Naive thymus-derived CD8-positive, alpha-beta T cell (primary cell): ENCODE measurements at regions not wholly inside any gene's neighbourhood (a gene's known extent, or its start where the extent isn't known, plus 50 kb on each side); places are given as distances from the start of the nearest gene placed in this dataset.

Experiments
- ATAC-seq, 2 donors: fragments of 150-1000 bp; cut with Tn5 transposase in 1 of 2; sonication (Bioruptor Pico), chemical (Tn5 transposase) in 1 of 2; 1 replicate in 1 of 2; 2 replicates in 1 of 2; pipeline ENCODE4 v1.10.0; 2021; ENCODE audit warnings: mild to moderate bottlenecking in 2 of 2, moderate library complexity in 2 of 2
- POLR2A ChIA-PET: fragments of 350-600 bp; sonication (Branson Sonifier 250); formaldehyde crosslinking; loops from one replicate; lab custom pipeline; 2021; ENCODE audit warnings: antibody characterized with exemption; lab: Charles Lee
- DNase-seq, 10 donors: peaks; one replicate each; pipeline versions ENCODE4 v3.0.0 to v3.0.0-alpha.2; 2020 to 2022
- H3K27ac Mint-ChIP-seq, 10 donors: one replicate each; pipeline ENCODE4 v1.8.0; 2020 to 2022; ENCODE audit warnings: mild to moderate bottlenecking in 10 of 10, mixed read lengths in 10 of 10, moderate library complexity in 4 of 10, inconsistent platforms in 1 of 10
- H3K27me3 Mint-ChIP-seq, 5 donors: one replicate each; pipeline ENCODE4 v1.8.0; 2021 to 2022; ENCODE audit warnings: mixed read lengths in 5 of 5
- H3K36me3 Mint-ChIP-seq, 3 donors: one replicate each; pipeline ENCODE4 v1.8.0; 2020 to 2022; ENCODE audit warnings: mixed read lengths in 3 of 3, mild to moderate bottlenecking in 2 of 3, inconsistent platforms in 1 of 3
- H3K4me1 Mint-ChIP-seq, 4 donors: one replicate each; pipeline ENCODE4 v1.8.0; 2021 to 2022; ENCODE audit warnings: mixed read lengths in 4 of 4
- H3K4me3 Mint-ChIP-seq, 10 donors: one replicate each; pipeline ENCODE4 v1.8.0; 2020 to 2022; ENCODE audit warnings: mild to moderate bottlenecking in 10 of 10, mixed read lengths in 10 of 10, moderate library complexity in 6 of 10, inconsistent platforms in 1 of 10
- H3K9me3 Mint-ChIP-seq, 9 donors: one replicate each; pipeline ENCODE4 v1.8.0; 2020 to 2022; ENCODE audit warnings: mixed read lengths in 9 of 9, mild to moderate bottlenecking in 3 of 9, inconsistent platforms in 1 of 9, moderate library complexity in 1 of 9

GRCh38 chr13:99065235-99066015 lies 87.6 kb upstream of the DOCK9 start:
- Mint-ChIP-seq H3K27ac (peak overlapping the region in 9 of 10 donors; percentile 8 to 83 (median 63)), H3K36me3 (peaks cover 5 to 14% (median 13%) of the 10 kb centered on the region in 3 donors), H3K4me3 (peak overlapping the region; percentile 40 to 84 (median 70)), H3K27me3 (peaks cover 0 to 7% (median 0%) of the 10 kb centered on the region in 5 donors), H3K4me1 (peaks cover 43 to 91% (median 83%) of the 10 kb centered on the region in 4 donors), H3K9me3 (peaks cover 0 to 2% (median 0%) of the 10 kb centered on the region in 9 donors)
- ATAC-seq (no peak), DNase-seq (no peak)
- POLR2A ChIA-PET, result interaction anchor here (0.7 to 2.6 kb wide), 7 partner anchors 10 to 464 kb away, joined by 3 to 8 read pairs (median 3); no protein-coding TSS in a partner anchor

- POLR2A ChIA-PET, result interaction anchor here (1.0 to 2.6 kb wide), 4 partner anchors 9 to 21 kb away, joined by 3 to 10 read pairs (median 6); no protein-coding TSS in a partner anchor
- peak in 1 of 2 donors; percentile 57 for ATAC-seq
- peaks cover 0 to 2% (median 0%) of the 10 kb centered on the region in 9 donors for H3K9me3 Mint-ChIP-seq
- H3K4me1 Mint-ChIP-seq, result peaks cover 44 to 86% (median 80%) of the 10 kb centered on the region in 4 donors
- peaks cover 5 to 17% (median 13%) of the 10 kb centered on the region in 3 donors for H3K36me3 Mint-ChIP-seq
- H3K27ac Mint-ChIP-seq, result peak overlapping the region; percentile 40 to 83 (median 71)
- DNase-seq, result no peak
- H3K27me3 Mint-ChIP-seq, result peaks cover 0 to 7% (median 0%) of the 10 kb centered on the region in 5 donors
- H3K4me3 Mint-ChIP-seq, result peak overlapping the region; percentile 40 to 84 (median 70)
Observed at GRCh38 chr13:99066219-99066618, 88.4 kb upstream of the DOCK9 start.

GRCh38 chr13:99067159-99067985 lies 89.5 kb upstream of the DOCK9 start:
- Mint-ChIP-seq H3K9me3 (peaks cover 0 to 2% (median 0%) of the 10 kb centered on the region in 9 donors), H3K27me3 (peaks cover 0 to 5% (median 0%) of the 10 kb centered on the region in 5 donors), H3K4me3 (peak overlapping the region in 9 of 10 donors; percentile 48 to 73 (median 68)), H3K4me1 (peaks cover 47 to 87% (median 81%) of the 10 kb centered on the region in 4 donors), H3K27ac (peak overlapping the region; percentile 58 to 91 (median 74)), H3K36me3 (peaks cover 5 to 20% (median 19%) of the 10 kb centered on the region in 3 donors)
- POLR2A ChIA-PET, result interaction anchor here (0.5 to 2.6 kb wide), 7 partner anchors 8 to 472 kb away, joined by 3 to 10 read pairs (median 4); no protein-coding TSS in a partner anchor
- no peak for DNase-seq
- ATAC-seq, result no peak

- Mint-ChIP-seq H3K27me3 (peaks cover 0 to 1% (median 0%) of the 10 kb centered on the region in 5 donors), H3K4me3 (no peak overlapping the region), H3K27ac (peak overlapping the region in 3 of 10 donors; percentile 2 to 36 (median 20)), H3K9me3 (peaks cover 0 to 19% (median 6%) of the 10 kb centered on the region in 9 donors), H3K4me1 (peaks cover 36 to 84% (median 78%) of the 10 kb centered on the region in 4 donors), H3K36me3 (peaks cover 19 to 32% (median 29%) of the 10 kb centered on the region in 3 donors)
- DNase-seq (no peak), ATAC-seq (no peak)
- POLR2A ChIA-PET, result interaction anchor here (1.0 kb wide), 1 partner anchor 16 kb away, joined by 3 read pairs; no protein-coding TSS in a partner anchor
Observed at GRCh38 chr13:99071211-99071610, 93.3 kb upstream of the DOCK9 start.

GRCh38 chr13:99071666-99072065 lies 93.8 kb upstream of the DOCK9 start:
- H3K4me1 Mint-ChIP-seq, result peaks cover 39 to 85% (median 79%) of the 10 kb centered on the region in 4 donors
- peak overlapping the region in 4 of 10 donors; percentile 20 to 78 (median 35) for H3K27ac Mint-ChIP-seq

GRCh38 chr13:99072356-99072755 lies 94.5 kb upstream of the DOCK9 start:
- POLR2A ChIA-PET, result no interaction called here
- no peak for ATAC-seq
- Mint-ChIP-seq H3K27ac (peak overlapping the region in 5 of 10 donors; percentile 1 to 78 (median 47)), H3K9me3 (peaks cover 0 to 19% (median 6%) of the 10 kb centered on the region in 9 donors), H3K27me3 (peaks cover 0 to 1% (median 0%) of the 10 kb centered on the region in 5 donors), H3K4me1 (peaks cover 35 to 85% (median 79%) of the 10 kb centered on the region in 4 donors), H3K4me3 (peak overlapping the region in 2 of 10 donors; percentile 22 to 43), H3K36me3 (peaks cover 19 to 32% (median 32%) of the 10 kb centered on the region in 3 donors)
- peak in 1 of 10 donors; percentile 33 for DNase-seq

More at GRCh38 chr13:99071666-99072065, 93.8 kb upstream of the DOCK9 start:
- Mint-ChIP-seq H3K27me3 (peaks cover 0 to 1% (median 0%) of the 10 kb centered on the region in 5 donors), H3K4me3 (no peak overlapping the region), H3K36me3 (peaks cover 19 to 32% (median 29%) of the 10 kb centered on the region in 3 donors), H3K9me3 (peaks cover 0 to 19% (median 6%) of the 10 kb centered on the region in 9 donors)
- ATAC-seq (no peak), DNase-seq (no peak)
- POLR2A ChIA-PET, result no interaction called here

GRCh38 chr13:99072941-99073340 lies 95.1 kb upstream of the DOCK9 start:
- POLR2A ChIA-PET, result interaction anchor here (0.6 to 3.7 kb wide), 4 partner anchors 10 to 276 kb away, joined by 3 to 14 read pairs (median 4); no protein-coding TSS in a partner anchor
- Mint-ChIP-seq H3K36me3 (peaks cover 19 to 33% (median 31%) of the 10 kb centered on the region in 3 donors), H3K4me3 (peak overlapping the region in 4 of 10 donors; percentile 13 to 57 (median 36)), H3K9me3 (peaks cover 0 to 19% (median 6%) of the 10 kb centered on the region in 9 donors), H3K4me1 (peaks cover 36 to 85% (median 79%) of the 10 kb centered on the region in 4 donors), H3K27ac (peak overlapping the region in 7 of 10 donors; percentile 22 to 77 (median 52)), H3K27me3 (peaks cover 0 to 1% (median 0%) of the 10 kb centered on the region in 5 donors)
- DNase-seq (no peak), ATAC-seq (no peak)

- DNase-seq (no peak), ATAC-seq (no peak)
- POLR2A ChIA-PET, result interaction anchor here (1.0 to 3.7 kb wide), 5 partner anchors 8 to 102 kb away, joined by 3 to 15 read pairs (median 8); no protein-coding TSS in a partner anchor
- peaks cover 0 to 4% (median 0%) of the 10 kb centered on the region in 5 donors for H3K27me3 Mint-ChIP-seq
- peaks cover 40 to 88% (median 83%) of the 10 kb centered on the region in 4 donors for H3K4me1 Mint-ChIP-seq
- H3K9me3 Mint-ChIP-seq, result peaks cover 0 to 19% (median 6%) of the 10 kb centered on the region in 9 donors
- H3K27ac Mint-ChIP-seq, result peak overlapping the region in 4 of 10 donors; percentile 12 to 91 (median 68)
- H3K36me3 Mint-ChIP-seq, result peaks cover 19 to 32% (median 28%) of the 10 kb centered on the region in 3 donors
- H3K4me3 Mint-ChIP-seq, result no peak overlapping the region
Observed at GRCh38 chr13:99074693-99075092, 96.8 kb upstream of the DOCK9 start.

- peak overlapping the region; percentile 50 to 82 (median 71) for H3K4me3 Mint-ChIP-seq
- ATAC-seq (peak; percentile 75 to 82), DNase-seq (peak in 3 of 10 donors; percentile 46 to 54 (median 51))
- peaks cover 19 to 32% (median 31%) of the 10 kb centered on the region in 3 donors for H3K36me3 Mint-ChIP-seq
- peak overlapping the region; percentile 76 to 98 (median 92) for H3K27ac Mint-ChIP-seq
- peaks cover 41 to 95% (median 86%) of the 10 kb centered on the region in 4 donors for H3K4me1 Mint-ChIP-seq
- peaks cover 0 to 19% (median 6%) of the 10 kb centered on the region in 9 donors for H3K9me3 Mint-ChIP-seq
- POLR2A ChIA-PET, result interaction anchor here (0.7 to 3.7 kb wide), 6 partner anchors 9 to 101 kb away, joined by 3 to 15 read pairs (median 6); no protein-coding TSS in a partner anchor
- peaks cover 0 to 4% (median 0%) of the 10 kb centered on the region in 5 donors for H3K27me3 Mint-ChIP-seq
Observed at GRCh38 chr13:99075268-99076191, 97.7 kb upstream of the DOCK9 start.

- Mint-ChIP-seq H3K27ac (peak overlapping the region; percentile 62 to 98 (median 90)), H3K9me3 (peaks cover 0 to 14% (median 5%) of the 10 kb centered on the region in 9 donors), H3K4me1 (peaks cover 36 to 86% (median 75%) of the 10 kb centered on the region in 4 donors), H3K36me3 (peaks cover 16 to 25% (median 24%) of the 10 kb centered on the region in 3 donors), H3K4me3 (peak overlapping the region in 4 of 10 donors; percentile 21 to 70 (median 42)), H3K27me3 (peaks cover 0 to 4% (median 0%) of the 10 kb centered on the region in 5 donors)
- ATAC-seq (peak; percentile 20 to 28), DNase-seq (no peak)
- POLR2A ChIA-PET, result interaction anchor here (0.8 to 2.1 kb wide), 8 partner anchors 9 to 33 kb away, joined by 3 to 7 read pairs (median 4); no protein-coding TSS in a partner anchor
Observed at GRCh38 chr13:99078017-99078771, 100.3 kb upstream of the DOCK9 start.
